Lung (tissue), 11 donors: ENCODE measurements at regions not wholly inside any gene's neighbourhood (a gene's known extent, or its start where the extent isn't known, plus 50 kb on each side); places are given as distances from the start of the nearest gene placed in this dataset.

Experiments
- ATAC-seq: fragments of 200-7000 bp; cut with Tn5 transposase; one replicate; pipeline ENCODE4 v1.9.1; 2020; ENCODE audit warnings: moderate number of reproducible peaks; ENCODE audit not compliant: insufficient read depth, low FRiP score
- DNase-seq, 3 donors: peaks; one replicate each; pipeline ENCODE4 v3.0.0-alpha.2; 2013 to 2017
- H3K27ac ChIP-seq, 2 donors: one replicate each; pipeline ENCODE4 v1.5.1; 2013; ENCODE audit warnings: mild to moderate bottlenecking in 2 of 2, moderate library complexity in 2 of 2, control low read depth in 1 of 2, inconsistent platforms in 1 of 2, low read depth in 1 of 2, low read length in 1 of 2
- H3K27me3 ChIP-seq, 3 donors: one replicate each; pipeline ENCODE4 v1.5.1; 2013; ENCODE audit warnings: low read length in 2 of 3; ENCODE audit not compliant: control insufficient read depth in 3 of 3, insufficient read depth in 3 of 3
- H3K36me3 ChIP-seq, 4 donors: one replicate each; pipeline ENCODE4 v1.5.1; 2013; ENCODE audit warnings: low read length in 4 of 4, mild to moderate bottlenecking in 1 of 4, moderate library complexity in 1 of 4; ENCODE audit not compliant: control insufficient read depth in 4 of 4, insufficient read depth in 4 of 4
- H3K4me1 ChIP-seq, 5 donors: one replicate each; pipeline ENCODE4 v1.5.1; 2013; ENCODE audit warnings: low read length in 5 of 5, mild to moderate bottlenecking in 2 of 5, moderate library complexity in 1 of 5; ENCODE audit not compliant: control insufficient read depth in 5 of 5, insufficient read depth in 5 of 5
- H3K4me3 ChIP-seq: one replicate; pipeline ENCODE4 v1.5.1; 2013; ENCODE audit warnings: mild to moderate bottlenecking, control low read depth, moderate library complexity
- H3K9ac ChIP-seq, 2 donors: one replicate each; pipeline ENCODE4 v1.5.1; 2013; ENCODE audit warnings: low read length in 2 of 2, control low read depth in 1 of 2; ENCODE audit not compliant: insufficient read depth in 1 of 2
- H3K9me3 ChIP-seq, 4 donors: one replicate each; pipeline ENCODE4 v1.5.1; 2013; ENCODE audit warnings: low read length in 3 of 4, mild to moderate bottlenecking in 1 of 4, moderate library complexity in 1 of 4; ENCODE audit not compliant: control insufficient read depth in 4 of 4, insufficient read depth in 3 of 4
- WGBS, 2 donors: extraction: QIAGEN DNeasy Blood & Tissue Kit; methylation state at CpG; one replicate each; pipeline ENCODE4 v1.1.7; 2013; 5-methylcytosine and 5-hydroxymethylcytosine counted together
- TF ChIP-seq, protein P1 (sequence below): IDR thresholded peaks from 2 replicates; pipeline ENCODE4 v1.5.1; 2012; ENCODE audit warnings: mild to moderate bottlenecking; ENCODE audit errors: control extremely low read depth, extremely low read depth
- donor health status: control.
- donor health status: control.
- donor health status: Bipolar disorder and iron deficiency.
- donor health status: healthy.
- donor health status: DM: yes; HTN: yes; CAD: no.

GRCh38 chr17:45719335-45720071, 64.6 kb upstream of the CRHR1 start:
- TF ChIP-seq, protein P1, sequence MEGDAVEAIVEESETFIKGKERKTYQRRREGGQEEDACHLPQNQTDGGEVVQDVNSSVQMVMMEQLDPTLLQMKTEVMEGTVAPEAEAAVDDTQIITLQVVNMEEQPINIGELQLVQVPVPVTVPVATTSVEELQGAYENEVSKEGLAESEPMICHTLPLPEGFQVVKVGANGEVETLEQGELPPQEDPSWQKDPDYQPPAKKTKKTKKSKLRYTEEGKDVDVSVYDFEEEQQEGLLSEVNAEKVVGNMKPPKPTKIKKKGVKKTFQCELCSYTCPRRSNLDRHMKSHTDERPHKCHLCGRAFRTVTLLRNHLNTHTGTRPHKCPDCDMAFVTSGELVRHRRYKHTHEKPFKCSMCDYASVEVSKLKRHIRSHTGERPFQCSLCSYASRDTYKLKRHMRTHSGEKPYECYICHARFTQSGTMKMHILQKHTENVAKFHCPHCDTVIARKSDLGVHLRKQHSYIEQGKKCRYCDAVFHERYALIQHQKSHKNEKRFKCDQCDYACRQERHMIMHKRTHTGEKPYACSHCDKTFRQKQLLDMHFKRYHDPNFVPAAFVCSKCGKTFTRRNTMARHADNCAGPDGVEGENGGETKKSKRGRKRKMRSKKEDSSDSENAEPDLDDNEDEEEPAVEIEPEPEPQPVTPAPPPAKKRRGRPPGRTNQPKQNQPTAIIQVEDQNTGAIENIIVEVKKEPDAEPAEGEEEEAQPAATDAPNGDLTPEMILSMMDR, result no peak
- Histone ChIP-seq H3K4me3 (no peak overlapping the region), H3K36me3 (no peaks in the 10 kb centered on the region), H3K9me3 (peaks cover 0 to 4% (median under 1%) of the 10 kb centered on the region in 4 donors), H3K27me3 (peaks cover 0 to 7% (median 5%) of the 10 kb centered on the region in 3 donors), H3K27ac (no peak overlapping the region), H3K4me1 (no peaks in the 10 kb centered on the region), H3K9ac (no peak overlapping the region)
- 79 to 81% methylated on average over 3 of the region's 3 CpGs for WGBS, 2 donors
- no peak for ATAC-seq
- no peak for DNase-seq

- no peaks in the 10 kb centered on the region for H3K4me1 ChIP-seq
- H3K9ac ChIP-seq, result no peak overlapping the region
- H3K4me3 ChIP-seq, result no peak overlapping the region
- H3K36me3 ChIP-seq, result no peaks in the 10 kb centered on the region
- TF ChIP-seq, protein P1, result no peak
- peaks cover 0 to 7% (median 5%) of the 10 kb centered on the region in 3 donors for H3K27me3 ChIP-seq
- peaks cover 0 to 4% (median under 1%) of the 10 kb centered on the region in 4 donors for H3K9me3 ChIP-seq
- ATAC-seq, result no peak
- no peak overlapping the region for H3K27ac ChIP-seq
- WGBS, 2 donors, result 75 to 84% methylated on average over 11 of the region's 11 CpGs
- DNase-seq, result no peak
These were observed 63.7 kb upstream of the CRHR1 start for GRCh38 chr17:45720386-45720785.

DNA sequence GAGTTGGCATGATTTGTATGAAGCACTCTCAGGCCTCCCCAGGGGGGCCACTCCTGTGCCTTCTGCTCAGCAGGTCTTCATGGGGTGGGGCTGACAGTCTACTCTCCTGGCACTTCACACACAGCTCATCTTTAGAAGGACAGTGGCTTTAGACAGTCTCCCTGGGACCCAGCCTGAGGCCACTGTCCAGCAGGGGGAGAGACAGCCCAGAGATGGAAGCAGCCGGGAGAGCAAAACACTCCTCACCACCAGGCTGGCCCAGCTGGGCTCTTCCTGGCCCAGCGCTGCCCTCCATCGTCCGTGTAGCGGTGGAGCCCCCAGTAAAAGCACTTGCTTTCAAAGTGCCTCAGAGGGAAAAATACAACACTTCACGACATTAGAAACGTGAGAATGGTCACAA, 62.0 kb upstream of the CRHR1 start:
- Histone ChIP-seq H3K4me1 (no peaks in the 10 kb centered on the region), H3K36me3 (no peaks in the 10 kb centered on the region), H3K27me3 (peaks cover 0 to 4% (median 0%) of the 10 kb centered on the region in 3 donors), H3K9ac (no peak overlapping the region), H3K9me3 (peaks cover 0 to 4% (median under 1%) of the 10 kb centered on the region in 4 donors), H3K4me3 (no peak overlapping the region), H3K27ac (no peak overlapping the region)
- DNase-seq (peak in 1 of 3 donors; percentile 20), ATAC-seq (no peak)
- TF ChIP-seq, protein P1, result no peak
- WGBS, 2 donors, result 22 to 25% methylated on average over 7 of the region's 7 CpGs
